ENCODE measurements at regions not wholly inside any gene's neighbourhood (a gene's known extent, or its start where the extent isn't known, plus 50 kb on each side); places are given as distances from the start of the nearest gene placed in this dataset.

GRCh38 chr2:49296107-49296867 is 142.0 kb upstream of the FSHR start:
- TF ChIP-seq ZNF384 (IDR thresholded peaks at IDR 0.05) (no peak), BHLHE40 (IDR thresholded peaks at IDR 0.05; ENCODE audit: borderline replicate concordance) (no peak), SUZ12 (IDR thresholded peaks at IDR 0.05) (no peak), FOXM1 (IDR thresholded peaks at IDR 0.05; ENCODE audit: borderline replicate concordance) (no peak), TARDBP (IDR thresholded peaks at IDR 0.05) (no peak), ELF4 (IDR thresholded peaks at IDR 0.05) (no peak), SP1 (IDR thresholded peaks at IDR 0.05) (no peak), PKNOX1 (IDR thresholded peaks at IDR 0.05) (no peak), L3MBTL2 (conservative IDR thresholded peaks at IDR 0.05) (no peak)
